SU-DHL-6 (cell line): ENCODE measurements at regions not wholly inside any gene's neighbourhood (a gene's known extent, or its start where the extent isn't known, plus 50 kb on each side); places are given as distances from the start of the nearest gene placed in this dataset.

Experiments
- H2AFZ ChIP-seq: fragments of 200-600 bp; sonication (generic); 2 replicates; pipeline ENCODE4 v1.6.1; 2014; ENCODE audit warnings: low read depth, mild to moderate bottlenecking, moderate library complexity, mixed read lengths, antibody characterized with exemption, low read length; ENCODE audit not compliant: severe bottlenecking
- H3F3A ChIP-seq: fragments of 200-600 bp; shearing (Covaris generic); 2 replicates; pipeline ENCODE4 v1.6.0; 2016; ENCODE audit warnings: antibody characterized with exemption, mild to moderate bottlenecking; ENCODE audit not compliant: insufficient read depth
- H3K27ac ChIP-seq: fragments of 200-600 bp; sonication (generic); 2 replicates; pipeline ENCODE4 v1.5.1; 2016; ENCODE audit warnings: low read depth, mild to moderate bottlenecking, low read length, moderate library complexity, mixed read lengths
- H3K27me3 ChIP-seq: fragments of 200-600 bp; sonication (generic), shearing (Covaris generic); 2 replicates; pipeline ENCODE4 v1.6.0; 2014; ENCODE audit warnings: mild to moderate bottlenecking, low read length
- H3K36me3 ChIP-seq: fragments of 200-600 bp; sonication (generic); 2 replicates; pipeline ENCODE4 v1.6.1; 2014; ENCODE audit warnings: mild to moderate bottlenecking, low read length, mixed read lengths
- H3K4me2 ChIP-seq: fragments of 300-600, 200-600 bp; shearing (Covaris generic), sonication (generic); 2 replicates; pipeline ENCODE4 v1.6.0; 2014; ENCODE audit warnings: low read length, low read depth, mild to moderate bottlenecking; ENCODE audit not compliant: poor library complexity, severe bottlenecking
- H3K4me3 ChIP-seq: fragments of 200-600 bp; sonication (generic); 2 replicates; pipeline ENCODE4 v1.5.1; 2014; ENCODE audit warnings: antibody characterized with exemption, low read length, mild to moderate bottlenecking, mixed read lengths; ENCODE audit not compliant: insufficient read depth, poor library complexity, severe bottlenecking
- H3K79me2 ChIP-seq: fragments of 200-600 bp; sonication (generic); 2 replicates; pipeline ENCODE4 v1.6.1; 2014; ENCODE audit warnings: mild to moderate bottlenecking, low read length, moderate library complexity; ENCODE audit not compliant: insufficient read depth
- H3K9ac ChIP-seq: fragments of 200-600 bp; sonication (generic); 2 replicates; pipeline ENCODE4 v1.7.0; 2014; ENCODE audit warnings: mild to moderate bottlenecking, low read length
- H3K9me2 ChIP-seq: fragments of 200-600 bp; sonication (generic); replicated peaks from 2 replicates; pipeline ENCODE4 v1.6.1; 2014; ENCODE audit warnings: low read length; ENCODE audit not compliant: insufficient read depth
- H3K9me3 ChIP-seq: fragments of 200-600 bp; sonication (generic); 2 replicates; pipeline ENCODE4 v1.6.1; 2014; ENCODE audit warnings: low read length, mixed read lengths; ENCODE audit not compliant: insufficient read depth
- H4K20me1 ChIP-seq: fragments of 200-600 bp; sonication (generic); 2 replicates; pipeline ENCODE4 v1.6.1; 2014; ENCODE audit warnings: low read depth, mild to moderate bottlenecking, antibody characterized with exemption, low read length, moderate library complexity, mixed read lengths
- CTCF ChIP-seq: fragments of 200-600 bp; sonication (generic); IDR thresholded peaks from one replicate; pipeline ENCODE4 v1.5.1; 2017; ENCODE audit warnings: antibody characterized with exemption, mild to moderate bottlenecking, low read length, moderate library complexity; ENCODE audit not compliant: insufficient read depth, poor library complexity, severe bottlenecking
- EZH2phosphoT487 ChIP-seq: fragments of 200-600 bp; sonication (generic), shearing (Covaris generic); conservative IDR thresholded peaks from 2 replicates; pipeline ENCODE4 v1.6.1; 2018; ENCODE audit warnings: mild to moderate bottlenecking, antibody characterized with exemption, low read length, moderate library complexity, mixed read lengths

DNA sequence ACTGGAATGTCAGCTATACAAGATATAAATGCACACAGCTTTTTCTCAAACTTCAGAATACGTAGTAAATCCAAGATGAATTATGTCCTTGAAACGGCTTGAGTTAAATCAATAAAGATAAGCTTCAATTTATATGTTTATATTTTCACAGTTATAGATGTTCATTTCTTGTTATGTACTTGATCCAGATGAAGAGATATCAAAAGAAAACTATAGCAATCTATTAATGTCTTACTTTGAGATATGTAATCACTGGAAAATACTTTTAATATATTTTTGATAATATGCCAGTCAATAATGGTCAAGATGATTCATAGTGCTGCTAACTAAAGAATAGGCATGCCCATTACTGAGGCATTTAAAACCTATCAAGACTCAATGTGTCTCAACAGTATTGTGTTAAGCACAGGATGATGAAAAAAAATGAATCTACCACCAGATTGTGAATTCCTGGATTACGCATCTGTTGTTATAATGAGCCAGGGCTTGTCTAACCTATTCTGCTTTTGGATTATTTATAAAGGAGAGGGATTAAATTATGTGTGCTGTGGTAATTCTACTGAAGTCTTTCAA lies 372.6 kb upstream of the PRR16 start:
- H3K27me3 ChIP-seq: no peaks in the 10 kb centered on the region
- H3K4me3 ChIP-seq: no peak overlapping the region
- H3K9me3 ChIP-seq: no peaks in the 10 kb centered on the region
- H2AFZ ChIP-seq: no peak overlapping the region
- H3K36me3 ChIP-seq: no peaks in the 10 kb centered on the region
- no peak overlapping the region for H3K27ac ChIP-seq
- no peaks in the 10 kb centered on the region for H3F3A ChIP-seq
- no peak for TF ChIP-seq CTCF
- no peak for TF ChIP-seq EZH2phosphoT487
- no peak overlapping the region for H3K4me2 ChIP-seq
- no peak overlapping the region for H3K9ac ChIP-seq
- H3K79me2 ChIP-seq: no peaks in the 10 kb centered on the region
- H3K9me2 ChIP-seq: no peaks in the 10 kb centered on the region
- no peaks in the 10 kb centered on the region for H4K20me1 ChIP-seq

- no peaks in the 10 kb centered on the region for H3K9me3 ChIP-seq
- no peak overlapping the region for H3K27ac ChIP-seq
- H3K36me3 ChIP-seq: no peaks in the 10 kb centered on the region
- TF ChIP-seq CTCF (no peak), EZH2phosphoT487 (no peak)
- H3K9me2 ChIP-seq: no peaks in the 10 kb centered on the region
- no peak overlapping the region for H3K4me3 ChIP-seq
- H2AFZ ChIP-seq: no peak overlapping the region
- no peak overlapping the region for H3K4me2 ChIP-seq
- H3K27me3 ChIP-seq: no peaks in the 10 kb centered on the region
- no peaks in the 10 kb centered on the region for H3F3A ChIP-seq
- H3K9ac ChIP-seq: no peak overlapping the region
- no peaks in the 10 kb centered on the region for H4K20me1 ChIP-seq
- H3K79me2 ChIP-seq: no peaks in the 10 kb centered on the region
Measured at GRCh38 chr5:120092649-120093048, 371.5 kb upstream of the PRR16 start.

DNA sequence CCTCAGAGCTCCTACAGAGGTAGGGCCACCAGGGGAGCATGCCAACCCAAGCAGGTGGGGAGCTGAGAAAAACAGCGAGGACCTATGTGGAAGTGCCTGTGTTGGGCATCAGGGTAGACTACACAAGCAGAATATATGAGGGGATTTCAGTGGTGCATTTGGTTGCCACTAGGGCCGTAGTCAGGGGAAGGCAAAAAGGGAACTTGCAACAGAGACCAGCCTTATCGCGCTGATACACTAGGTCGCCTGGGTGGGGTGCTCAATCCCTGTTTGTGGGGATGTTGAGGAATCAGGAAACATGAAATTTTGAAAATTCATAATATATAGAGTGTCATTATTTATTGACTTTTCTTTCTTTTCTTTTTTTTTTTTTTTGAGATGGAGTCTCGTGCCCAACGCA lies 370.9 kb upstream of the PRR16 start:
- no peaks in the 10 kb centered on the region for H3K36me3 ChIP-seq
- no peak overlapping the region for H3K4me2 ChIP-seq
- H3K9me3 ChIP-seq: no peaks in the 10 kb centered on the region
- H4K20me1 ChIP-seq: no peaks in the 10 kb centered on the region
- no peaks in the 10 kb centered on the region for H3K27me3 ChIP-seq
- no peaks in the 10 kb centered on the region for H3K9me2 ChIP-seq
- H3K79me2 ChIP-seq: no peaks in the 10 kb centered on the region
- H2AFZ ChIP-seq: no peak overlapping the region
- H3K4me3 ChIP-seq: no peak overlapping the region
- no peak for TF ChIP-seq EZH2phosphoT487
- no peak for TF ChIP-seq CTCF
- H3F3A ChIP-seq: no peaks in the 10 kb centered on the region
- H3K27ac ChIP-seq: no peak overlapping the region
- no peak overlapping the region for H3K9ac ChIP-seq
